ENCODE measurements at regions not wholly inside any gene's neighbourhood (a gene's known extent, or its start where the extent isn't known, plus 50 kb on each side); places are given as distances from the start of the nearest gene placed in this dataset.

GRCh38 chr9:26292943-26293342 lies 599.7 kb downstream of the CAAP1 start:
- TF ChIP-seq USF1 (IDR thresholded peaks at IDR 0.05) (peak; percentile 46; the same call in 1 of the 2 replicates), TEAD4 (IDR thresholded peaks at IDR 0.05) (peak; percentile 100), NFIC (IDR thresholded peaks at IDR 0.05) (peak; percentile 99), YY1 (IDR thresholded peaks at IDR 0.05; ENCODE audit: low read depth) (peak; percentile 82), REST (IDR thresholded peaks at IDR 0.05; ENCODE audit: low read depth) (no peak), EGR1 (IDR thresholded peaks at IDR 0.05) (no peak), TCF12 (IDR thresholded peaks at IDR 0.05; ENCODE audit: low read depth) (peak; percentile 100), EP300 (IDR thresholded peaks at IDR 0.05; ENCODE audit: borderline replicate concordance) (peak; percentile 100), TAF1 (IDR thresholded peaks at IDR 0.05; ENCODE audit: low read depth) (0 out of 2 replicates have a peak, but pooled peaks have one; percentile 32), RAD21 (IDR thresholded peaks at IDR 0.05; ENCODE audit: low read depth) (peak; percentile 43), CREB1 (IDR thresholded peaks at IDR 0.05; ENCODE audit: low read depth) (peak; percentile 47; the same call in 1 of the 2 replicates), CEBPB (IDR thresholded peaks at IDR 0.05) (peak; percentile 89), ZBTB7A (IDR thresholded peaks at IDR 0.05; ENCODE audit: low read depth) (no peak), FOXM1 (IDR thresholded peaks at IDR 0.05; ENCODE audit: borderline replicate concordance, low read depth) (peak; percentile 100)
- TF ChIP-seq, protein P1, sequence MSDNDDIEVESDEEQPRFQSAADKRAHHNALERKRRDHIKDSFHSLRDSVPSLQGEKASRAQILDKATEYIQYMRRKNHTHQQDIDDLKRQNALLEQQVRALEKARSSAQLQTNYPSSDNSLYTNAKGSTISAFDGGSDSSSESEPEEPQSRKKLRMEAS (IDR thresholded peaks at IDR 0.05) = peak; percentile 74

DNA sequence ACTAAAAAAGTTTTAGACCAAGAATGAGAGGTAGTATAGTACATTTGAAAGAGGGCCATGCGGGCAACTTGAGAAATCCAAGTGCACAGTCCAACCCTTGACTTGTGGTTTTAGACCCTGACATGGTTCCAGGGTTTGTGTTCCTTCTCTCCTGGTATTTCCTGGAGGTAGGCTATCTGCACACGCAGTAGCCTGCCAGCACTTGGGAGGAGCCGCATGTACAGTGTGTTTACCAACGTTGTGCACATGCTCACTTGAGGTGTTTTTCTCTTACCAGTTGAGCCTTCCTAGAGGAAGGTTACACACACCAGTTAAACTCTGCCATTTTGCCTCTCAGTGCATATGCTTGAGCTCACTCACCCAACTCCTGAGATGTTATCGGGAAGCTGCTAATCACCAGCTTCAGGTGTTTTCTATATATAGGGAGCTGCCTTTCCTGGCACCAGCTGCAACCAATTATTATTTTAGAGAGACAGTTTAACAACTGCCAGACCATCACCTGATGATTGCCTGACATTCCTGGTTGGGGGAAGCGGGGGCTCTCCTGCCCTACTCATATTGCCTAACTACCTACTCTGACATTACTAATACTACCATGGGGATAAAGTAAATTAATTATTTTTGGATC lies 593.4 kb upstream of the TUSC1 start:
- no peak for TF ChIP-seq TAF1 (IDR thresholded peaks at IDR 0.05; ENCODE audit: low read depth)
- no peak for TF ChIP-seq NFIC (IDR thresholded peaks at IDR 0.05)
- no peak for TF ChIP-seq CEBPB (IDR thresholded peaks at IDR 0.05)
- no peak for TF ChIP-seq TCF12 (IDR thresholded peaks at IDR 0.05; ENCODE audit: low read depth)
- TF ChIP-seq ZBTB7A (IDR thresholded peaks at IDR 0.05; ENCODE audit: low read depth) = no peak
- TF ChIP-seq, protein P1 (IDR thresholded peaks at IDR 0.05) = no peak
- TF ChIP-seq EP300 (IDR thresholded peaks at IDR 0.05; ENCODE audit: borderline replicate concordance) = no peak
- TF ChIP-seq RAD21 (IDR thresholded peaks at IDR 0.05; ENCODE audit: low read depth) = no peak
- TF ChIP-seq USF1 (IDR thresholded peaks at IDR 0.05) = no peak
- no peak for TF ChIP-seq YY1 (IDR thresholded peaks at IDR 0.05; ENCODE audit: low read depth)
- no peak for TF ChIP-seq FOXM1 (IDR thresholded peaks at IDR 0.05; ENCODE audit: borderline replicate concordance, low read depth)
- TF ChIP-seq REST (IDR thresholded peaks at IDR 0.05; ENCODE audit: low read depth) = no peak

DNA sequence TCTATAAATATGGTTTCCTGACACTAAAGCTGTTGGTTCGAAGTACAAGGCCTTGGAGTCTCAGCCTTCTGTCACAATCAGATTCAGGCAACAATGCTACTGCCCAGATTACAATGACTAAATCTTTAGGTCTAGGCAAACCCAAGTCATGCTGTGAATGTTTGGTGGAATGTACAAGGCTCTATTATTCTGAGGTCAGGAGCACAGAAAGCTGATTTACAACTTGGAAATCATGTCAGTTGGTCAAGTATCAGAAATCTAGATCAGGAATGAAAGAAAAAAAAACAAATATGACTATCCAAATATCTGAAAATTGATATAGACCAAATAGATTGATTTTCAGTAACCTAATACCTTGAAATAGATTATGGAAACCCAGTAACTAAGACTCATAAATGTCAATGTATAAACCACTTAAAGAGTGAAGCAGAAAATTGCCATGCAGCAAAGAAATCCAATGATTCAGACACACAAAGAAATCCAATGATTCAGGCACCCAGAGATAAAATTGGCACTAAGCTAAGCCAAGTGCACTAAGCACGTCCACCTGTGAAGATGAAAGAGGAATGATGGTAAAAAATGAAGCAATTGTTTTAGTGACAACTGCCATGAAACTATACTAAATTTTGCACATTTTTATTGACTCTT lies 588.0 kb upstream of the TUSC1 start:
- no peak for TF ChIP-seq CEBPB (IDR thresholded peaks at IDR 0.05)
- peak; percentile 74; the same call in 1 of the 2 replicates for TF ChIP-seq FOXM1 (IDR thresholded peaks at IDR 0.05; ENCODE audit: borderline replicate concordance, low read depth)
- TF ChIP-seq REST (IDR thresholded peaks at IDR 0.05; ENCODE audit: low read depth) = no peak
- TF ChIP-seq USF1 (IDR thresholded peaks at IDR 0.05) = no peak
- peak; percentile 11; the same call in 1 of the 2 replicates for TF ChIP-seq RAD21 (IDR thresholded peaks at IDR 0.05; ENCODE audit: low read depth)
- no peak for TF ChIP-seq ZBTB7A (IDR thresholded peaks at IDR 0.05; ENCODE audit: low read depth)
- TF ChIP-seq EGR1 (IDR thresholded peaks at IDR 0.05) = no peak
- TF ChIP-seq NFIC (IDR thresholded peaks at IDR 0.05) = peak; percentile 64
- TF ChIP-seq, protein P1 (IDR thresholded peaks at IDR 0.05) = no peak
- TF ChIP-seq TCF12 (IDR thresholded peaks at IDR 0.05; ENCODE audit: low read depth) = peak; percentile 59; the same call in 1 of the 2 replicates
- no peak for TF ChIP-seq YY1 (IDR thresholded peaks at IDR 0.05; ENCODE audit: low read depth)
- peak; percentile 84 for TF ChIP-seq EP300 (IDR thresholded peaks at IDR 0.05; ENCODE audit: borderline replicate concordance)
- TF ChIP-seq TAF1 (IDR thresholded peaks at IDR 0.05; ENCODE audit: low read depth) = no peak
- peak; percentile 79 for TF ChIP-seq TEAD4 (IDR thresholded peaks at IDR 0.05)
- TF ChIP-seq CREB1 (IDR thresholded peaks at IDR 0.05; ENCODE audit: low read depth) = no peak

Data from Ishikawa (cell line).